ENCODE measurements at regions not wholly inside any gene's neighbourhood (a gene's known extent, or its start where the extent isn't known, plus 50 kb on each side); places are given as distances from the start of the nearest gene placed in this dataset.
"Not testable (repeated sequence)": the region's sequence is repeated elsewhere in the genome, so short reads cannot be mapped to it uniquely, and the experiment has no call there.

- Histone ChIP-seq H3K9me3 (replicated peaks; ENCODE audit: control insufficient read depth, low read depth, low read length) (no peaks in the 10 kb centered on the region), H3K4me1 (ENCODE audit: control insufficient read depth, insufficient read depth, low read length) (no peaks in the 10 kb centered on the region), H3K27me3 (ENCODE audit: control insufficient read depth, insufficient read depth, low read length) (no peaks in the 10 kb centered on the region), H3K36me3 (ENCODE audit: control insufficient read depth, insufficient read depth, low read length) (no peaks in the 10 kb centered on the region), H3K4me3 (ENCODE audit: low read length) (no peak overlapping the region), H3K27ac (ENCODE audit: low read length) (no peak overlapping the region)
- no peak for DNase-seq
- no CpG with 5 or more reads among the region's 2 CpGs for WGBS (ENCODE audit: insufficient coverage)
Observed at GRCh38 chr6:120489941-120490340, 844.3 kb downstream of the TBC1D32 start.

GRCh38 chr6:120484146-120484545, 850.1 kb downstream of the TBC1D32 start:
- Histone ChIP-seq H3K9me3 (replicated peaks; ENCODE audit: control insufficient read depth, low read depth, low read length) (peaks cover 5% of the 10 kb centered on the region), H3K27me3 (ENCODE audit: control insufficient read depth, insufficient read depth, low read length) (no peaks in the 10 kb centered on the region), H3K4me1 (ENCODE audit: control insufficient read depth, insufficient read depth, low read length) (no peaks in the 10 kb centered on the region), H3K36me3 (ENCODE audit: control insufficient read depth, insufficient read depth, low read length) (no peaks in the 10 kb centered on the region), H3K4me3 (ENCODE audit: low read length) (no peak overlapping the region), H3K27ac (ENCODE audit: low read length) (no peak overlapping the region)
- no peak for DNase-seq
- WGBS (ENCODE audit: insufficient coverage): 83% methylated on average over 1 of the region's 2 CpGs

GRCh38 chr6:120478650-120479049, 855.6 kb downstream of the TBC1D32 start:
- peaks cover 5% of the 10 kb centered on the region for H3K9me3 ChIP-seq (replicated peaks; ENCODE audit: control insufficient read depth, low read depth, low read length)
- no peaks in the 10 kb centered on the region for H3K4me1 ChIP-seq (ENCODE audit: control insufficient read depth, insufficient read depth, low read length)
- no peak overlapping the region for H3K4me3 ChIP-seq (ENCODE audit: low read length)
- no peak overlapping the region for H3K27ac ChIP-seq (ENCODE audit: low read length)
- H3K36me3 ChIP-seq (ENCODE audit: control insufficient read depth, insufficient read depth, low read length): no peaks in the 10 kb centered on the region
- no peak for DNase-seq
- no peaks in the 10 kb centered on the region for H3K27me3 ChIP-seq (ENCODE audit: control insufficient read depth, insufficient read depth, low read length)
- no CpG with 5 or more reads among the region's 1 CpG for WGBS (ENCODE audit: insufficient coverage)

- Histone ChIP-seq H3K27me3 (ENCODE audit: control insufficient read depth, insufficient read depth, low read length) (no peaks in the 10 kb centered on the region), H3K4me3 (ENCODE audit: low read length) (no peak overlapping the region), H3K27ac (ENCODE audit: low read length) (no peak overlapping the region), H3K36me3 (ENCODE audit: control insufficient read depth, insufficient read depth, low read length) (no peaks in the 10 kb centered on the region), H3K9me3 (replicated peaks; ENCODE audit: control insufficient read depth, low read depth, low read length) (no peaks in the 10 kb centered on the region), H3K4me1 (ENCODE audit: control insufficient read depth, insufficient read depth, low read length) (no peaks in the 10 kb centered on the region)
- WGBS (ENCODE audit: insufficient coverage): no CpG with 5 or more reads among the region's 2 CpGs
- peak; percentile 10 for DNase-seq
Observed at GRCh38 chr6:120473804-120474203, 860.5 kb downstream of the TBC1D32 start.

- H3K27ac ChIP-seq (ENCODE audit: low read length): no peak overlapping the region
- no peak overlapping the region for H3K4me3 ChIP-seq (ENCODE audit: low read length)
- no peak for DNase-seq
- no peaks in the 10 kb centered on the region for H3K27me3 ChIP-seq (ENCODE audit: control insufficient read depth, insufficient read depth, low read length)
- no peaks in the 10 kb centered on the region for H3K36me3 ChIP-seq (ENCODE audit: control insufficient read depth, insufficient read depth, low read length)
- H3K4me1 ChIP-seq (ENCODE audit: control insufficient read depth, insufficient read depth, low read length): no peaks in the 10 kb centered on the region
- no CpG with 5 or more reads among the region's 1 CpG for WGBS (ENCODE audit: insufficient coverage)
- H3K9me3 ChIP-seq (replicated peaks; ENCODE audit: control insufficient read depth, low read depth, low read length): no peaks in the 10 kb centered on the region
Observed at GRCh38 chr6:120468486-120468885, 865.8 kb downstream of the TBC1D32 start.

- no peak for DNase-seq
- H3K4me1 ChIP-seq (ENCODE audit: control insufficient read depth, insufficient read depth, low read length): no peaks in the 10 kb centered on the region
- H3K36me3 ChIP-seq (ENCODE audit: control insufficient read depth, insufficient read depth, low read length): no peaks in the 10 kb centered on the region
- H3K27ac ChIP-seq (ENCODE audit: low read length): no peak overlapping the region
- no peaks in the 10 kb centered on the region for H3K9me3 ChIP-seq (replicated peaks; ENCODE audit: control insufficient read depth, low read depth, low read length)
- no peaks in the 10 kb centered on the region for H3K27me3 ChIP-seq (ENCODE audit: control insufficient read depth, insufficient read depth, low read length)
- no peak overlapping the region for H3K4me3 ChIP-seq (ENCODE audit: low read length)
Observed at GRCh38 chr6:120451508-120451907, 882.8 kb downstream of the TBC1D32 start.

- H3K27me3 ChIP-seq (ENCODE audit: control insufficient read depth, insufficient read depth, low read length): no peaks in the 10 kb centered on the region
- DNase-seq: peak; percentile 65
- peak overlapping the region; percentile 21 for H3K27ac ChIP-seq (ENCODE audit: low read length)
- H3K4me1 ChIP-seq (ENCODE audit: control insufficient read depth, insufficient read depth, low read length): no peaks in the 10 kb centered on the region
- H3K9me3 ChIP-seq (replicated peaks; ENCODE audit: control insufficient read depth, low read depth, low read length): no peaks in the 10 kb centered on the region
- no CpG with 5 or more reads among the region's 3 CpGs for WGBS (ENCODE audit: insufficient coverage)
- no peak overlapping the region for H3K4me3 ChIP-seq (ENCODE audit: low read length)
- H3K36me3 ChIP-seq (ENCODE audit: control insufficient read depth, insufficient read depth, low read length): no peaks in the 10 kb centered on the region
Observed at GRCh38 chr6:120447605-120448004, 886.7 kb downstream of the TBC1D32 start.

- H3K36me3 ChIP-seq (ENCODE audit: control insufficient read depth, insufficient read depth, low read length); DNase-seq; H3K27me3 ChIP-seq (ENCODE audit: control insufficient read depth, insufficient read depth, low read length); H3K27ac ChIP-seq (ENCODE audit: low read length); H3K9me3 ChIP-seq (replicated peaks; ENCODE audit: control insufficient read depth, low read depth, low read length); H3K4me3 ChIP-seq (ENCODE audit: low read length); H3K4me1 ChIP-seq (ENCODE audit: control insufficient read depth, insufficient read depth, low read length): not testable (repeated sequence)
- 82% methylated on average over 11 of the region's 11 CpGs for WGBS (ENCODE audit: insufficient coverage)
Observed at GRCh38 chr6:120432840-120433239, 901.4 kb downstream of the TBC1D32 start.

GRCh38 chr6:120431841-120432240, 902.4 kb downstream of the TBC1D32 start:
- WGBS (ENCODE audit: insufficient coverage): 100% methylated on average over 9 of the region's 11 CpGs
- Histone ChIP-seq H3K27me3 (ENCODE audit: control insufficient read depth, insufficient read depth, low read length) (no peaks in the 10 kb centered on the region), H3K36me3 (ENCODE audit: control insufficient read depth, insufficient read depth, low read length) (no peaks in the 10 kb centered on the region), H3K9me3 (replicated peaks; ENCODE audit: control insufficient read depth, low read depth, low read length) (no peaks in the 10 kb centered on the region), H3K27ac (ENCODE audit: low read length) (no peak overlapping the region), H3K4me3 (ENCODE audit: low read length) (no peak overlapping the region), H3K4me1 (ENCODE audit: control insufficient read depth, insufficient read depth, low read length) (no peaks in the 10 kb centered on the region)
- no peak for DNase-seq

- Histone ChIP-seq H3K4me3 (ENCODE audit: low read length) (no peak overlapping the region), H3K4me1 (ENCODE audit: control insufficient read depth, insufficient read depth, low read length) (no peaks in the 10 kb centered on the region), H3K27me3 (ENCODE audit: control insufficient read depth, insufficient read depth, low read length) (no peaks in the 10 kb centered on the region), H3K36me3 (ENCODE audit: control insufficient read depth, insufficient read depth, low read length) (no peaks in the 10 kb centered on the region), H3K27ac (ENCODE audit: low read length) (no peak overlapping the region), H3K9me3 (replicated peaks; ENCODE audit: control insufficient read depth, low read depth, low read length) (no peaks in the 10 kb centered on the region)
- no CpG with 5 or more reads among the region's 3 CpGs for WGBS (ENCODE audit: insufficient coverage)
- DNase-seq: no peak
Observed at GRCh38 chr6:120411394-120411793, 922.9 kb downstream of the TBC1D32 start.

- Histone ChIP-seq H3K4me3 (ENCODE audit: low read length) (no peak overlapping the region), H3K36me3 (ENCODE audit: control insufficient read depth, insufficient read depth, low read length) (no peaks in the 10 kb centered on the region), H3K27ac (ENCODE audit: low read length) (no peak overlapping the region), H3K9me3 (replicated peaks; ENCODE audit: control insufficient read depth, low read depth, low read length) (no peaks in the 10 kb centered on the region), H3K27me3 (ENCODE audit: control insufficient read depth, insufficient read depth, low read length) (no peaks in the 10 kb centered on the region), H3K4me1 (ENCODE audit: control insufficient read depth, insufficient read depth, low read length) (no peaks in the 10 kb centered on the region)
- WGBS (ENCODE audit: insufficient coverage): no CpG with 5 or more reads among the region's 1 CpG
- no peak for DNase-seq
Observed at GRCh38 chr6:120410586-120410985, 923.7 kb downstream of the TBC1D32 start.
